ENCODE measurements at regions not wholly inside any gene's neighbourhood (a gene's known extent, or its start where the extent isn't known, plus 50 kb on each side); places are given as distances from the start of the nearest gene placed in this dataset.

GRCh38 chr1:239436286-239436685 lies 49.9 kb downstream of the CHRM3 start:
- no peak overlapping the region for H3K4me3 ChIP-seq (ENCODE audit: low read depth, low read length)
- no peaks in the 10 kb centered on the region for H3K36me3 ChIP-seq (ENCODE audit: control insufficient read depth, insufficient read depth, low read length)

GRCh38 chr1:239437822-239438221 lies 51.5 kb downstream of the CHRM3 start:
- no peak overlapping the region for H3K4me3 ChIP-seq (ENCODE audit: low read depth, low read length)
- H3K9ac ChIP-seq (ENCODE audit: low read depth, low read length): no peak overlapping the region
- no peaks in the 10 kb centered on the region for H3K27me3 ChIP-seq (ENCODE audit: control insufficient read depth, insufficient read depth, low read length)
- H3K9me3 ChIP-seq (ENCODE audit: control insufficient read depth, insufficient read depth, low read length): no peaks in the 10 kb centered on the region
- H3K36me3 ChIP-seq (ENCODE audit: control insufficient read depth, insufficient read depth, low read length): no peaks in the 10 kb centered on the region
- no peaks in the 10 kb centered on the region for H3K4me1 ChIP-seq (ENCODE audit: control insufficient read depth, insufficient read depth, low read length)

More at GRCh38 chr1:239436286-239436685, 49.9 kb downstream of the CHRM3 start:
- H3K27me3 ChIP-seq (ENCODE audit: control insufficient read depth, insufficient read depth, low read length): no peaks in the 10 kb centered on the region
- no peaks in the 10 kb centered on the region for H3K9me3 ChIP-seq (ENCODE audit: control insufficient read depth, insufficient read depth, low read length)
- no peak overlapping the region for H3K9ac ChIP-seq (ENCODE audit: low read depth, low read length)
- no peaks in the 10 kb centered on the region for H3K4me1 ChIP-seq (ENCODE audit: control insufficient read depth, insufficient read depth, low read length)

GRCh38 chr1:239438891-239439290 lies 52.5 kb downstream of the CHRM3 start:
- no peaks in the 10 kb centered on the region for H3K4me1 ChIP-seq (ENCODE audit: control insufficient read depth, insufficient read depth, low read length)
- H3K27me3 ChIP-seq (ENCODE audit: control insufficient read depth, insufficient read depth, low read length): no peaks in the 10 kb centered on the region
- no peak overlapping the region for H3K4me3 ChIP-seq (ENCODE audit: low read depth, low read length)
- no peaks in the 10 kb centered on the region for H3K9me3 ChIP-seq (ENCODE audit: control insufficient read depth, insufficient read depth, low read length)
- no peak overlapping the region for H3K9ac ChIP-seq (ENCODE audit: low read depth, low read length)
- no peaks in the 10 kb centered on the region for H3K36me3 ChIP-seq (ENCODE audit: control insufficient read depth, insufficient read depth, low read length)

- Histone ChIP-seq H3K9ac (ENCODE audit: low read depth, low read length) (no peak overlapping the region), H3K4me3 (ENCODE audit: low read depth, low read length) (no peak overlapping the region), H3K9me3 (ENCODE audit: control insufficient read depth, insufficient read depth, low read length) (no peaks in the 10 kb centered on the region), H3K27me3 (ENCODE audit: control insufficient read depth, insufficient read depth, low read length) (no peaks in the 10 kb centered on the region), H3K36me3 (ENCODE audit: control insufficient read depth, insufficient read depth, low read length) (no peaks in the 10 kb centered on the region), H3K4me1 (ENCODE audit: control insufficient read depth, insufficient read depth, low read length) (no peaks in the 10 kb centered on the region)
Measured at GRCh38 chr1:239443361-239443760, 57.0 kb downstream of the CHRM3 start.

- Histone ChIP-seq H3K27me3 (ENCODE audit: control insufficient read depth, insufficient read depth, low read length) (no peaks in the 10 kb centered on the region), H3K9ac (ENCODE audit: low read depth, low read length) (no peak overlapping the region), H3K4me3 (ENCODE audit: low read depth, low read length) (no peak overlapping the region), H3K36me3 (ENCODE audit: control insufficient read depth, insufficient read depth, low read length) (no peaks in the 10 kb centered on the region), H3K9me3 (ENCODE audit: control insufficient read depth, insufficient read depth, low read length) (no peaks in the 10 kb centered on the region), H3K4me1 (ENCODE audit: control insufficient read depth, insufficient read depth, low read length) (no peaks in the 10 kb centered on the region)
Measured at GRCh38 chr1:239446611-239447010, 60.2 kb downstream of the CHRM3 start.

- no peaks in the 10 kb centered on the region for H3K27me3 ChIP-seq (ENCODE audit: control insufficient read depth, insufficient read depth, low read length)
- H3K9me3 ChIP-seq (ENCODE audit: control insufficient read depth, insufficient read depth, low read length): no peaks in the 10 kb centered on the region
- H3K4me3 ChIP-seq (ENCODE audit: low read depth, low read length): no peak overlapping the region
- no peak overlapping the region for H3K9ac ChIP-seq (ENCODE audit: low read depth, low read length)
- no peaks in the 10 kb centered on the region for H3K36me3 ChIP-seq (ENCODE audit: control insufficient read depth, insufficient read depth, low read length)
- H3K4me1 ChIP-seq (ENCODE audit: control insufficient read depth, insufficient read depth, low read length): no peaks in the 10 kb centered on the region
Measured at GRCh38 chr1:239448911-239449310, 62.5 kb downstream of the CHRM3 start.

GRCh38 chr1:239455743-239456142 lies 69.4 kb downstream of the CHRM3 start:
- H3K36me3 ChIP-seq (ENCODE audit: control insufficient read depth, insufficient read depth, low read length): no peaks in the 10 kb centered on the region

GRCh38 chr1:239456788-239457187 lies 70.4 kb downstream of the CHRM3 start:
- Histone ChIP-seq H3K4me3 (ENCODE audit: low read depth, low read length) (no peak overlapping the region), H3K36me3 (ENCODE audit: control insufficient read depth, insufficient read depth, low read length) (no peaks in the 10 kb centered on the region), H3K9ac (ENCODE audit: low read depth, low read length) (no peak overlapping the region), H3K27me3 (ENCODE audit: control insufficient read depth, insufficient read depth, low read length) (no peaks in the 10 kb centered on the region), H3K9me3 (ENCODE audit: control insufficient read depth, insufficient read depth, low read length) (no peaks in the 10 kb centered on the region), H3K4me1 (ENCODE audit: control insufficient read depth, insufficient read depth, low read length) (no peaks in the 10 kb centered on the region)

More at GRCh38 chr1:239455743-239456142, 69.4 kb downstream of the CHRM3 start:
- Histone ChIP-seq H3K9ac (ENCODE audit: low read depth, low read length) (no peak overlapping the region), H3K4me1 (ENCODE audit: control insufficient read depth, insufficient read depth, low read length) (no peaks in the 10 kb centered on the region), H3K9me3 (ENCODE audit: control insufficient read depth, insufficient read depth, low read length) (no peaks in the 10 kb centered on the region), H3K4me3 (ENCODE audit: low read depth, low read length) (no peak overlapping the region), H3K27me3 (ENCODE audit: control insufficient read depth, insufficient read depth, low read length) (no peaks in the 10 kb centered on the region)

GRCh38 chr1:239457491-239458143 lies 71.2 kb downstream of the CHRM3 start:
- Histone ChIP-seq H3K9me3 (ENCODE audit: control insufficient read depth, insufficient read depth, low read length) (no peaks in the 10 kb centered on the region), H3K27me3 (ENCODE audit: control insufficient read depth, insufficient read depth, low read length) (no peaks in the 10 kb centered on the region), H3K4me1 (ENCODE audit: control insufficient read depth, insufficient read depth, low read length) (no peaks in the 10 kb centered on the region), H3K36me3 (ENCODE audit: control insufficient read depth, insufficient read depth, low read length) (no peaks in the 10 kb centered on the region), H3K4me3 (ENCODE audit: low read depth, low read length) (no peak overlapping the region), H3K9ac (ENCODE audit: low read depth, low read length) (no peak overlapping the region)

- H3K27me3 ChIP-seq (ENCODE audit: control insufficient read depth, insufficient read depth, low read length): no peaks in the 10 kb centered on the region
- H3K36me3 ChIP-seq (ENCODE audit: control insufficient read depth, insufficient read depth, low read length): no peaks in the 10 kb centered on the region
- no peak overlapping the region for H3K9ac ChIP-seq (ENCODE audit: low read depth, low read length)
- H3K9me3 ChIP-seq (ENCODE audit: control insufficient read depth, insufficient read depth, low read length): no peaks in the 10 kb centered on the region
- no peaks in the 10 kb centered on the region for H3K4me1 ChIP-seq (ENCODE audit: control insufficient read depth, insufficient read depth, low read length)
- H3K4me3 ChIP-seq (ENCODE audit: low read depth, low read length): no peak overlapping the region
Measured at GRCh38 chr1:239458144-239458500, 71.8 kb downstream of the CHRM3 start.

GRCh38 chr1:239467730-239468129 lies 81.4 kb downstream of the CHRM3 start:
- H3K36me3 ChIP-seq (ENCODE audit: control insufficient read depth, insufficient read depth, low read length): no peaks in the 10 kb centered on the region

GRCh38 chr1:239478069-239478468 lies 91.7 kb downstream of the CHRM3 start:
- no peaks in the 10 kb centered on the region for H3K4me1 ChIP-seq (ENCODE audit: control insufficient read depth, insufficient read depth, low read length)
- no peaks in the 10 kb centered on the region for H3K9me3 ChIP-seq (ENCODE audit: control insufficient read depth, insufficient read depth, low read length)
- no peaks in the 10 kb centered on the region for H3K27me3 ChIP-seq (ENCODE audit: control insufficient read depth, insufficient read depth, low read length)
- no peaks in the 10 kb centered on the region for H3K36me3 ChIP-seq (ENCODE audit: control insufficient read depth, insufficient read depth, low read length)
- H3K4me3 ChIP-seq (ENCODE audit: low read depth, low read length): no peak overlapping the region
- H3K9ac ChIP-seq (ENCODE audit: low read depth, low read length): no peak overlapping the region

More at GRCh38 chr1:239467730-239468129, 81.4 kb downstream of the CHRM3 start:
- no peak overlapping the region for H3K4me3 ChIP-seq (ENCODE audit: low read depth, low read length)
- H3K9me3 ChIP-seq (ENCODE audit: control insufficient read depth, insufficient read depth, low read length): no peaks in the 10 kb centered on the region
- H3K9ac ChIP-seq (ENCODE audit: low read depth, low read length): no peak overlapping the region
- no peaks in the 10 kb centered on the region for H3K27me3 ChIP-seq (ENCODE audit: control insufficient read depth, insufficient read depth, low read length)
- no peaks in the 10 kb centered on the region for H3K4me1 ChIP-seq (ENCODE audit: control insufficient read depth, insufficient read depth, low read length)
